GM18907 (cell line): ENCODE measurements at regions not wholly inside any gene's neighbourhood (a gene's known extent, or its start where the extent isn't known, plus 50 kb on each side); places are given as distances from the start of the nearest gene placed in this dataset.
A peak's percentile ranks its signal among the peaks of the same experiment; 100 is the strongest.

ENCODE experiments used
- ATAC-seq: cut with Tn5 transposase; IDR thresholded peaks from one replicate; pipeline ENCODE4 v1.9.1; 2021; ENCODE audit warnings: mild to moderate bottlenecking, moderate library complexity; ENCODE audit not compliant: unreplicated experiment

DNA sequence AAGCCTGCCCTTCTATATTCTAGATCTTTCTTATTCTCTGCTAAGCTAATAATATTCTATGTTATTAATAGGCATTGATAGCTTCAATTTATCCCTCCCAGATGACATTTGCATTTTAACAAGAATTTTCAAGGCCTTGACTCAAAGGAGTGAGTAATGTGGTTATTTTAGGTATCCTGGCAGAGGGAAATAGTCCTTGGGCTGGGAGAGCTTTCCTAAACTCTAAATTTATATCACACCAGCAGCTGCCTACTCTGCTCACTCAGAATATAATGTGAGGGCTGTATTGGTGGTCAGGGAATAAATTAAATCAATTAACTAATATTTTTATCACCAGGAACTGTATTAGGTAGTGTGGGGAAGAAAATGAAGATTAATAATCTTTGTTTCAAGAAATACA is 74.8 kb upstream of the ADAM23 start:
- no peak for ATAC-seq

DNA sequence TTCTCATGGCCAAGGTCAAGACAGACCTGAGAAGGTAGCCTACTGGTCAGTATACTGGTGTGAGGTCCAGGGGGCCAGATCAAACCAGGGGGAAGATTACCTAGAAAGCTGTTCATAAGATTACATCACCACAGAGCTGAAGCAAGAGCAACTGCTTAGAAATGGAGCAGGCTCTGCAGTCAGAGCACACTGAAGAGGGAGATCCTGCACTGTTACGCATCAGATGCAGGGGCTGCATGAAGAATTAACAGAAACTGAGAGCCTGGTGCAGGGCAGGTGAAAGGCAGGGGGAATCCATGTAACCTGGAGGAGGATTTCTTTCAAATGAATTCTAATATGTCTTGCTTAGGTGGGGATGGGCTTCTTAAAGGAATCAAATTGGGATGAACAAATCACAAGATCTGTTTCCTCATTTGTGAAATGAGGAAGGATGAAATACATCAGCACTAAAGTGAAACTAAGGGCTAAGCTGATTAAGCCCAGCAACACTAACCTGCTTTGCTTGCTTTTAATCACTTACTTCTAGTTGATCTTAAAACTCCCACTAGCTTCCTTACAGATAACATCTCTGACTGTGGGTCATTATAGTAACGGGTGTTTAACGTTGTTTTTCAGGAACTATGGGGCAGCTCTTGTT is 74.3 kb upstream of the ADAM23 start:
- ATAC-seq, result no peak

DNA sequence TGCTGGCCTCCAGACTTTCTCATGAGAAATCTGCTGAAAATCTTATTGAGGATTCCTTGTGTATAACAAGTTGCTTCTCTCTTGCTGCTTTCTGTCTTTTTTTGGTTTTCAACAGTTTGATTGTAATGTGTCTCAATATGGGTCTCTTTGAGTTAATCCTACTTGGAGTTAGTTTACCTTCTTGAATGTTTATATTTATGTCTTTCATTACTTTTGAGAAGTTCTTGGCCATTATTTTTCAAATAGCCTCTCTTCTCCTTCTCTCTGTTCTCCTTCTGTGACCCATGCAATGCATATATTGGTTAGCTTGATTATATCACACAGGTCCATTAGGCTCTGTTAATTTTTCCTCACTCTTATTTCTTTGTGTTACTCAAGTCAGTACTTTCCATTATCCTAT is 67.4 kb upstream of the ADAM23 start:
- ATAC-seq, result no peak

DNA sequence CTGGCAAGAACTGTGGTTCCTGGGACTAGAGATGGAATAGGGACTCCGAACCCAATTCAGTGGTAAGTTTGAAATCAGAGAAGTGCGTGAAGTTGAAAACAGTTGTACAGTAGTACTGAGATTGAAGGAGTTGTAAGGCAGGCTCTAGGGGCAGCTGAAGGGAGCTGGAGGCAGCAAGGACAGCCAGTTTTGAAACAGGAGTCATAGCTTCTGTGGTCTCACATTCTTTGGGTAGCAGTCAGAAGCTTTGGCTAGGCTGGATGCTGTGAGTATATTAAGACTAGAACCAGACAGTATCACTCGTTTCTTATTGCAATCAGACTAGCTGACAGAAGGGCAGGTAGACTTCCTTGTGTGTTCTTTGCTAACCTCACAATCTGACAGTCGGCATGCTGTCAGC is 64.5 kb upstream of the ADAM23 start:
- no peak for ATAC-seq

DNA sequence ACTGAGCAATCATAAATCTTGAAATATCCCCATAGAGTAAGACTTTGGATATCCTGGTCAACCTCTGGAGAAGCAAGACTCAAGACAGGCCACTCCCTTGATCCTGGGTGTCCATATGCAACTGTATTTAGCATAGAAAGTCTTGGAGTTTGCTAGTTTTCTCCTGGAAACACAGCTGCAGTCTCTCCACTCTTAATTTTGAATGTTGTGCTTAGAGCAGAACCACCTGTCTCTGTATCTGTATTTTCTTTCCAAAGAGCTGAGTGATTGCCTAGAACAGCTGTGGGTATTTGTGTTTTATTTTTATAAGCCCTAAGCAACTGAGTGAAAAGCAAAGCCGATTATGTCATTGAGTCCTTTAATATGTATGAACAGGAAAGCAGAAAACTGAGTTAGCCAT is 64.1 kb upstream of the ADAM23 start:
- ATAC-seq, result no peak

DNA sequence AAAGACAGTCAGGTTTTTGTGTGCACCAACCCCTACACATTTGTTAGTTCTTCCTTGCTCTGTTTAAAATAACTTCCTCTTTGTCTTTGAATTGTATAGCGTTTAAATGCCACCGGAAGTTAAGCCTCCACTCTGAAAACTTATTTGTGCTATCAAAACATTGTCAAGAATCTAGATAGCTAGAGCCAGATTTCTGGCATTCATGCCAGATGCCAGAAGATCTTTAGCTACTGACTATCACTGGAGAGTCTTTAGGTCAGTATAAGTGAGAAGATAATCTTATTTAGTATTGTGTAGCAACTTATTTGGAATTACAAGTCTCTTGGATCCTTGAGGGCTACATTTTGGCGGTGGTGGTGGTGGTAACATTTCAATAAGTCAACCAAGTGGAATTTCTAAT is 63.4 kb upstream of the ADAM23 start:
- no peak for ATAC-seq

DNA sequence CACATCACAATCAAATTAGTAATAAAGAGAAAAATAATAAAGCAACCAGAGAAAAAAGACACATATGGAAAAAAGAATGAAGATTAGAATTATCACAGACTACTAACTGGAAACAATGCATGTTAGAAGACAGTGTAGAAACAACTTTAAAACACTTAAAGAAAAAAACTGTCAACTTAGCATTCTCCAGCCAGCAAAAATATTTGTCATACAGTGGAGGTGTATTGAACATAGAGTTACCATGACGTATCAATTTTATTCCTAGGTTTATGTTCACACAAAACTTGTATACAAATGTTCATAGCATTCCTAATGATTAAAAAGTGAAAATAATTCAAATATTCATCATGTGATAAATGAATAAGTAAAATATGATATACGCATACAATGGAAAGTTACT is 61.5 kb upstream of the ADAM23 start:
- ATAC-seq, result no peak

DNA sequence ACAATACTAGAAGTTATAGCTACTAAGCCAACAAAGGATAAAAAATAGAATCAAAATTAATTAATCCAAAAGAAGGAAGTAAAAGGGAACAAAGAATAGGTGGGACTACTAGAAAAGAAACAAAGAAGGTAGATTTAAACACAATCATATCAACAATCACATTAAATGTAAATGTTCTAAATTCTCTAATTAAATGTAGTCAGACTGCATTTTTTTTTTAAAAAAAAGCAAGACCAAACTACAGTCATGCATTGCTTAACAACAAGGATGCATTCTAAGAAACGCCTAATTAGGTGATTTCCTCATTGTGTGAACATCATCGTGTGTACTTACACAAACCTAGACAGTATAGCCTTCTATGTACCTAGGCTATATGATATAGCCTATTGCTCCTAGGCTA is 59.7 kb upstream of the ADAM23 start:
- ATAC-seq, result no peak

DNA sequence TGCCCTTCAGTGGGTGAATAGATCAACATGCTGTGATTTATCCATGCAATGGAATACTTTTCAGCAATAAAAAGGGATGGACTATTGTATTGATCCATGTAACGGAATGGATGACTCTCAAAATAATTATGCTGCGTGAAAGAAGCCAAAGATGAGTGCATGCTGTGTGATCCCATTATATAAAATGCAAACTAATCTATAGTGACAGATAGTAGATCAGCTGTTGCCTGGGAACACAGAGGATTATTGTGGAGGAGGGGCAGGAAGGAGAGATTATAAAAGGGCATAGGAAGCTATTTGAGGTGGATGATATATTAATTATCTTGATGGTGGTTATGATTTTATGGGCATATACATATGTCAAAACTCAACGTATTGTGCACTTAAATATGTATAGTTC is 55.5 kb upstream of the ADAM23 start:
- ATAC-seq, result no peak

DNA sequence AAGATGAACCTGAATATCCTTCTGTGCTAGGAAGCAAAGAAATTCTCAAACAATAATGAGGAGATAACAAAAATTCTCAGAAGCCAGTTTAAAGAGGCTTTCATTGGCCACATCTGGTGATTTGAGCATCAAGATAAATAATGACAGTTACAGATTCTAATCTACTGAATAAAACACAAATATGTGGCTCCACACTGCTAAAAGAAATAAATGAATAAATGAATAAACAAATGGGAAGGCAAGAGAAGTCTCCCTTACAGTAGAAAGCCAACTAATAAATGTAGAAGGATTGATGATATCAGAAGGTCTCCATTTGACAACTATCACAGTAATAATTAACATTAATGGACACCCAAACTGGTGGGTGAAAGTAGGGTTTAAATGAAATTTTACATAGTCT is 54.6 kb upstream of the ADAM23 start:
- no peak for ATAC-seq

DNA sequence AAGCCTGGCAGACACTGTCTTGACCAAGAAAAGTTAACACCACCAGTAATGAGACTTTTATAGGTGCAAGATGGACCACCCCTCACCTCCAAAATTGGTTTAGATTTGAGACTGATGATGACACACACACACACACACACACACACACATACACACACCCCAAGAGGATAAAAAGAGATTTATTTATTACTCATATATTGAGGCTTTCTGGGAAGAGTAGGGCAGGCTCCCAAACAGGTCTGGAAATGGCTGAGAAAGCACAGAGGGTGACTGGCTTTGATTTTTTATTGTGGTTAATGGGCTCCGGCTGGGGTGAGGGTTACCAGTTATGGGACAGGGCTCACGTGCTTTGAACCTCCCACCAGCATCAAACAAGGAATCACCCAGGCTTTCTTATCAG is 54.2 kb upstream of the ADAM23 start:
- no peak for ATAC-seq

DNA sequence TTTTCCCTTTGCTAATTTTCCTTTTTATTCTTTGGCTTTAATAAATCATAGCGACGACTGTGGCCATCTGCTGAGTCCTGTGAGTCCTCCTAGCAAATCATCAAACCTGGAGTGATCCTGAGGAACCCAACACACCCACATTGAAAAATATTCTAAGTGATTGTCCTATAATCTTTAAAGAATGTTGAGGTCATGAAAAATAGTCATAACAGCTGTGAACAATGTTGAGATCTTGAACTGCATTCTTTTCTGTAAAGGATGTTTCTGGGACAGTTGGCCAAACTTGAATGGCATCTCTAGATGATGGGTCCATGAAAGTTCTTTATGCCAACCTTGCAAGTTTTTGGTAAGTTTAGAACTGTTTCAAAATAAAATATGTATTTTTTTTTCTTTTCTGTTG is 53.2 kb upstream of the ADAM23 start:
- ATAC-seq, result no peak

DNA sequence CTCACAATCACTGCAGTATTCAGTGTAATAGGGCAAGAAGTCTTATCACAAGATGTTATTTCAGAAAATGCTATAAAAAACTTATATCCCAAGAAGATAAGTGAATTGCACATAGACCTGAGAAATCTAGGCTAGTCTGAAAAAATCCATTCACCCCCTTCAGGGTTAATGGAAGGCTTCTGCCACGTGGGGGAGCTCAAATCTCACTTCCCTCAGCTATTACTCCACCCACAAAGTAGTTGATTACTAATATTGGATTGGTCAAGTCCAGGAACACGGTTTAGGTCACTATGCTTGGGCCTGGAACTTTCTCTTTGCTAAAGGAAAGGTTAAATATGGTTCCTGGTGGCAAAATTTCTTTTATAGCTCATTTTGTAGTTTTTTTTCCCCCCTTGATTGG is 51.2 kb upstream of the ADAM23 start:
- ATAC-seq, result peak; percentile 99
